SJCRH30 (cell line): ENCODE measurements at regions not wholly inside any gene's neighbourhood (a gene's known extent, or its start where the extent isn't known, plus 50 kb on each side); places are given as distances from the start of the nearest gene placed in this dataset.

Experiments
- DNase-seq, 2 experiments: peaks; one replicate each; pipeline ENCODE4 v3.0.0-alpha.2; 2015 to 2020
- H3K27ac ChIP-seq: fragments of 250-450 bp; sonication (Bioruptor Pico); 2 replicates; pipeline ENCODE4 v1.5.1; 2020; ENCODE audit warnings: mild to moderate bottlenecking, moderate library complexity
- H3K27me3 ChIP-seq: fragments of 250-450 bp; sonication (Bioruptor Pico); 2 replicates; pipeline ENCODE4 v1.5.1; 2020; ENCODE audit warnings: mild to moderate bottlenecking, moderate library complexity
- H3K36me3 ChIP-seq: fragments of 250-450 bp; sonication (Bioruptor Pico); 2 replicates; pipeline ENCODE4 v1.5.1; 2020; ENCODE audit warnings: mild to moderate bottlenecking, moderate library complexity
- H3K4me1 ChIP-seq: fragments of 250-450 bp; sonication (Bioruptor Pico); 2 replicates; pipeline ENCODE4 v1.5.1; 2020; ENCODE audit warnings: mild to moderate bottlenecking, moderate library complexity
- H3K4me3 ChIP-seq: fragments of 250-450 bp; sonication (Bioruptor Pico); 2 replicates; pipeline ENCODE4 v1.5.1; 2020; ENCODE audit warnings: mild to moderate bottlenecking, moderate library complexity
- H3K9me3 ChIP-seq: fragments of 250-450 bp; sonication (Bioruptor Pico); replicated peaks from 2 replicates; pipeline ENCODE4 v1.5.1; 2020; ENCODE audit warnings: mild to moderate bottlenecking, moderate library complexity

DNA sequence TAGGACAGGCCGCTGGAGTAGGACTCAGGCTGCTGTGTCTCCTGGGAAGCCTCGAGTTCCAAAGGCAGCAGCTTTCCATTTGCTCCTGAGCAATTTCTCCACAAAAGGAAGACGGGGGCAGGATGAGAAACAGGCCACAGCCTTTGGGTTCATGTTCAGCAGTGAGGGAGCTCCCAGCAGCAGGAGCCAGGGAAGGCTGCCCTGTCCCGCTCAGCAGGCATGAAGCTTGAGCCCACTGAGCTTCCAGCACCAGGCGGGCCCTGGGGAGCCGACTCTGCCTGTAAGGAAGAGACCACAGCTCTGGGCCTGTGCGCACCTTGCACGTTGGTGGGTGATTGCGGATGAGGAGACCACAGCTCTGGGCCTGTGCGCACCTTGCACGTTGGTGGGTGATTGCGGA lies 527.2 kb downstream of the TCERG1L start:
- no peaks in the 10 kb centered on the region for H3K4me1 ChIP-seq
- no peaks in the 10 kb centered on the region for H3K36me3 ChIP-seq
- no peak for DNase-seq
- no peaks in the 10 kb centered on the region for H3K27me3 ChIP-seq
- no peak overlapping the region for H3K4me3 ChIP-seq
- no peaks in the 10 kb centered on the region for H3K9me3 ChIP-seq
- H3K27ac ChIP-seq: no peak overlapping the region

DNA sequence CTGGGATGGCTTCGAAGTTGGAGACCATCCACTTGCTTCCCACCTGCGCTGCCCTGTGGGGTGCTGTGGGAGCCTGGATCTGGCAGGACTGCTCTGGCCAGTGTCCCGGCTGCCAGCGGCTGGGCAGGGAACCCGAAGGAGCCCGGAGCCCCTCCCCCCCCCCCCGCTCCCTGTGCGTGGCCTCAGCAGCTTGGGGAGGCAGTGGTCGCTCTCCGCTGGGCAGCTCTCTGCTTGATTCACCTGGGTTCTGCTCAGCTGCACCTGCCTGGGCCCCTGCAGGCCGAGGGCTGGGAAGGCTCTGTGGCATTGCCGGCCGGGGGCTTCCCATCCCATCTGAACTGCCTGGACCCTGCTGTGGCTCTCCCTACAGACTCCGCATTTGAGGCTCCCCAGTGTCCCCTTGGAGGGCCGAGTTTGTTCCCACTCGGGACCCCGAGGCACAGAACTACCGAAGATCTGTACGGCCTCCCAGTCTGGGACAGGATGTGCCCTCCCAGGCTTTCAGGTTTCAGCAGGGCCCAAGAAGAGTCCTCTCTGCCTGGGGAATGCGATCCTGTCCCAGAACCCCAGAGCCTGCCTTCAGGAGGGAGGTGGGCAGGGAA lies 525.1 kb downstream of the TCERG1L start:
- H3K9me3 ChIP-seq: no peaks in the 10 kb centered on the region
- no peaks in the 10 kb centered on the region for H3K4me1 ChIP-seq
- H3K27me3 ChIP-seq: no peaks in the 10 kb centered on the region
- H3K4me3 ChIP-seq: no peak overlapping the region
- no peak overlapping the region for H3K27ac ChIP-seq
- no peak for DNase-seq
- no peaks in the 10 kb centered on the region for H3K36me3 ChIP-seq

DNA sequence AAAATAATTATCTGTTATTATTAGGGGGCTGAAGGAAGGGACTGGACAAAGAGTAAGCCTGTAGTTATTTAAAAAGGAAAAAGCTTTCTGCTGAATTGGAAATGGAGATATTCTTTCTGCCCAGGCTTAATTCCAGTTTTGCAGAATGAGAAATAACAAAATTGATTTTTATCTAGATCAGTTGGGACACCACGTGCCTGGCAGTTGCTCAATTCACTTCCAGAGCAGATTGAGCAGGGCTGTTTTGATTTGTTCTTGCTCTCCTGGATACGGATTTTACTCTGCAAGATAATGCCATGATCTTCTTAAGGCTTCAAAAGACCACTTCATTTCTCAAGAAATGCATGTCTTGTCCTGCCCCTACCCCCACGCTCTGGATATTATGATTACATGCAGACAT lies 524.3 kb downstream of the TCERG1L start:
- DNase-seq: no peak
- Histone ChIP-seq H3K36me3 (no peaks in the 10 kb centered on the region), H3K9me3 (no peaks in the 10 kb centered on the region), H3K4me1 (no peaks in the 10 kb centered on the region), H3K27ac (no peak overlapping the region), H3K27me3 (no peaks in the 10 kb centered on the region), H3K4me3 (no peak overlapping the region)

DNA sequence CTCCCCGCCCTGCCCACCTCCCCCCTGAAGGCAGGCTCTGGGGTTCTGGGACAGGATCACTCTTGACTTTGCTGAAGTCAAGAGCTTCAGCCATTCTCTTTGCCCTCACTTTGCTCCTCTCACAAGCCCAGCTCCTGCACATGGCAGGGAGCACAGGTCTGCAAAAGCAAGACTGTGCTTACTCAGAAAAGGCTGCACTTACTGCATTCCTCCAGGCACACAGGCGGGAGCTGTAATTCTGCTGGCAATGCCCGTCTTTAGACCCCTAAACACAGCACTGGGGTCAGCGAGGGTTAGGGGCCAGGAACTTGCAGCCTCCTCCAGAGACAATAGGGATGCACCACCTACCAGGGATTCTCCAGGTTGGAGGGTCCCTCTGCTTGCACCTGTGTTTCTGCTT lies 523.7 kb downstream of the TCERG1L start:
- Histone ChIP-seq H3K27ac (no peak overlapping the region), H3K4me3 (no peak overlapping the region), H3K27me3 (no peaks in the 10 kb centered on the region), H3K36me3 (no peaks in the 10 kb centered on the region), H3K4me1 (no peaks in the 10 kb centered on the region), H3K9me3 (no peaks in the 10 kb centered on the region)
- DNase-seq: no peak

DNA sequence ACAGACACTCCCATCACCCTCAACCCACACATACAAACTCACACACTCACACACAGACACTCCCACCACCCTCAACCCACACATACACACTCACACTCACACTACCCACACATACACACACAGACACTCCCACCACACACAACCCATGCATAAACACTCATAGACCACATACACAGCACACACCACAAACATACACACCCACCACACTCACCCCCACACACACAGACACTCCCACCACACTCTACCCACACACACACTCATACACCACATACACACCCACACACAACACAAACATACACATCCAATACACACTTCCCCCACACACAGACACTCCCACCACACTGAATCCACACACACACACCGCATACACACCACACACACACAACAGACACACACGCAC lies 521.2 kb downstream of the TCERG1L start:
- Histone ChIP-seq H3K4me1 (no peaks in the 10 kb centered on the region), H3K27ac (no peak overlapping the region), H3K4me3 (no peak overlapping the region), H3K36me3 (no peaks in the 10 kb centered on the region), H3K27me3 (no peaks in the 10 kb centered on the region), H3K9me3 (no peaks in the 10 kb centered on the region)
- no peak for DNase-seq

DNA sequence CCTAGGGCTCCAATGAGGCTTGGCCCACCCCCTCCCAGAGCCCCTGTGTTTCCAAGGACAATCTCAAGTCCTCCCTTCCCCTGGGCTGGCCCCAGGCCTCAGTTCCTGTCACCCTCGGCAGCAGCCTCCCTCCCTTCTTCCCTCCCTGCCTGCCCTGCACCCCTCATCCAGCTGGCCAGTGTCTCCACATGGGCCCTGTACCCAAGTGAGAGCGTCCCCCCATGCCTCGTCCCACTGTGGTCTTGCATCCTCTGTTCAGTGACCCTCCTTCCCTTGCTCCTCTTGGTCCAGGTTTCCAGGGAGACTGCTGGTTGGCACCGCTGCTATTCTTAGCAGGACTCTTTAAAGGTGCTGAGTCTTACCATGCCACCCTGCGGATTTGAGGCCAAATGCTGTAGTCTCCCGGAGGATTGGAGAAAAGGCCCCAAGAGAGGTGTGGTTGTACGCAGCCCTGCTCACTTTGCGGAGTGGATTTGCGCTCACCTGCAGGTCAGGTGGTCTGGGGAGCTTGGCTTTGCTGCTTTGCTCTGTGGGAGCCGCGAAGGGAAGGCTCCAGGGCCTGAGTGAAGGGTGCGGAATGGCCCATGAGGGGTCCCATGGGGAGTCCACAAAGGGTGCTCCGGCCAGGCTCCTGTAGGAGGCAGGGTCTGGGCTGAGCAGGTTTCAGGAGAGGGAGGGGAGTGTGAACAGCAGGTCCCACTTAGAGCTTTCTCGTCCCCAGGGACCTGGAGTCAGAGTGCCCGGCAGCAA lies 519.2 kb downstream of the TCERG1L start:
- DNase-seq: no peak
- Histone ChIP-seq H3K4me1 (no peaks in the 10 kb centered on the region), H3K27ac (no peak overlapping the region), H3K4me3 (no peak overlapping the region), H3K27me3 (no peaks in the 10 kb centered on the region), H3K36me3 (no peaks in the 10 kb centered on the region), H3K9me3 (no peaks in the 10 kb centered on the region)

DNA sequence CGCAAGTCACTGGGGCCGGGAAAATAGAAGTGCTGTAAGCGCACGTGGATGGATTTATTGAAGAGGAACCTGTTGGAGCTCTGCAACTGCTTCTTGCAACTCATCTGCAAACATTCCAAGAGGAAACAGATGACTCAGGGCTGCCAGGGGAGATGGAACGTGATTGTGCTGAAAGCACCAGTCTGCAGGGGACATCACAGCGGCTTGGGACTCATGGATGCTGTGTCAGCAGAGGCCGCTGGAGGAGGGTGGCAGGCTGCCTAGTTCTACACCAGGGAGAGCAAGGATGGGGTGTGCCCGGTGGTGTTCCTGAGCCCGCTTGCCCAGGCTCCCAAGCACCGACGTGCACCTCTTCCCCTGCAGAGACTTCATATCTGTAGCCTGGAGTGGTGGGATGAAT lies 515.7 kb downstream of the TCERG1L start:
- Histone ChIP-seq H3K4me3 (no peak overlapping the region), H3K4me1 (no peaks in the 10 kb centered on the region), H3K27ac (no peak overlapping the region), H3K27me3 (no peaks in the 10 kb centered on the region), H3K36me3 (no peaks in the 10 kb centered on the region), H3K9me3 (no peaks in the 10 kb centered on the region)
- no peak for DNase-seq

DNA sequence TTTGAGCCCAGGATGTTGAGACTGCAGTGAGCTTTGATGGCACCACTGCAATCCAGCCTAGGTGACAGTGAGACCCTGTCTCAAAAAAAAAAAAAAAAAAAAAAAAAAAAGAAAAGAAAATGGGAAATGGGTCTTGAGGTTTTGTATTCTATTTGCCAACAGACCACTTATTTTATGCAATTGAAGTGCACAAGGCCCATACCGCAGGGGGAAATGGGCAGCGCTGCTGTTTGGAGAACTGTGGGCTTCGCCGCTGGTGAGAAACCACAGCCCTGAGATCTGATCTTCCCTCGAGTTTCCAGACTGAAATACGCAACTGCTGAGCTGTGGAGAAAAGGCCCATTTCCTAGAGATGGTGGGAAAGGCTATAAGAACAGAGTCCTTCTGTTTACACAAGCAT lies 512.0 kb downstream of the TCERG1L start:
- H3K9me3 ChIP-seq: no peaks in the 10 kb centered on the region
- no peak overlapping the region for H3K27ac ChIP-seq
- no peaks in the 10 kb centered on the region for H3K4me1 ChIP-seq
- DNase-seq: no peak
- H3K27me3 ChIP-seq: no peaks in the 10 kb centered on the region
- no peaks in the 10 kb centered on the region for H3K36me3 ChIP-seq
- no peak overlapping the region for H3K4me3 ChIP-seq

DNA sequence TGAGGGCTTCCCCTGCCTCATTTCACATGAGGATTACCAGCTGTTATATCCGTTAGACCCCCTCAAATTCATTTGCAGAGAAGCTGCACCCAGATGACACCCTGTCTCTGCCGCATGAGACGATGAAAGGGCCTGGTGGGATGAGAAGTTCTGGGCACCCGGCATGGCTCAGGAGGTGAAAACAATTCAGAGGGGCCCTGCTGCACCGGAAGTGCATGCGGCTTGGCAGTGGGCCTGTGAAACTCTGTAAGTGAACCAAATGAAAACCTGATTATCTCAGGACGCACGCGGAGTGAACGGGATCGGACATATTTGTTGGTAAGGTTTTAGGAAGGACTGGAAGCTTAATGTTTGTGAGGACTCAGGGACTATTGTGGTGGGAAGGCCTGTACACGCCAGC lies 511.2 kb downstream of the TCERG1L start:
- no peaks in the 10 kb centered on the region for H3K27me3 ChIP-seq
- no peaks in the 10 kb centered on the region for H3K4me1 ChIP-seq
- no peak overlapping the region for H3K27ac ChIP-seq
- no peak overlapping the region for H3K4me3 ChIP-seq
- DNase-seq: no peak
- no peaks in the 10 kb centered on the region for H3K9me3 ChIP-seq
- H3K36me3 ChIP-seq: no peaks in the 10 kb centered on the region

DNA sequence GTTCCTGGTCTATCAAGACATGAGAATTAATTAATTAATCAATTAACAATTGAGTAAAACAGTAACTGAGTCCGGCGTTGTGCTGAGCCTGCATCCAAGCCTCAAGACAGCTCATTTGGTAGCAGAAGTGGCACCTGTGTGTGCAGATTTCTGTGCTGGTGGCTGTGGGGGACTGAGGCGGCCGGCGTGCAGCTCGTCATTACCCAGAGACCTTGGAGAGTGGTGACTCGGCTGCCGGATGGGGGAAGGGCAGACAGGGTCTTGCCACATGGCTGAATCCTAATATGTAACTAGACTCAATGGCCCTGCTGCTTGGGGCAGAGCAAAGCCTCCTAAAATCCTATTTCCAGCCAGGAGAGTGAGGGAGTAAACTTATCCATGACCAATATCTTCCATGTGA lies 510.2 kb downstream of the TCERG1L start:
- Histone ChIP-seq H3K4me3 (no peak overlapping the region), H3K27ac (no peak overlapping the region), H3K36me3 (no peaks in the 10 kb centered on the region), H3K4me1 (no peaks in the 10 kb centered on the region), H3K27me3 (no peaks in the 10 kb centered on the region), H3K9me3 (no peaks in the 10 kb centered on the region)
- DNase-seq: no peak

DNA sequence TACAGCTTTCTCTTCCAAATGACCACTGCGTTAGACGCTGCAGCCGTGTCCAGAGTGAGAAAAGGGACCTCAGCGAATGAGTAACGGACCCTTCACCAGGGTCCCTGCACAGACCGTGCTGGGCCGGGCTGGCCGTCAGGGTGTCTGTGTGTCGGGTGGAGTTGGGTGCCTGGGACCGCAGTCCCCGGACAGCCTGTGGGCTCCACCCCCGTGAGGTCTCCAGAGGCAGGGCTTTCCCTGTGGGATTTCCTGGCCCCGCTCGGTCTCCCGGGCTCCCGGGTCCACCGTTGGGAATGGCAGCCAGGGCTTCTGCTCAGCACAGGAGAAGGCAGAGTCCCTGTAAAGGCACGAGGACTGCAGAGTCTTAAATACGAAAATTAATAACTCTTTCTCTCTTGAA lies 509.7 kb downstream of the TCERG1L start:
- H3K4me3 ChIP-seq: no peak overlapping the region
- no peaks in the 10 kb centered on the region for H3K4me1 ChIP-seq
- H3K9me3 ChIP-seq: no peaks in the 10 kb centered on the region
- H3K36me3 ChIP-seq: no peaks in the 10 kb centered on the region
- no peak for DNase-seq
- no peak overlapping the region for H3K27ac ChIP-seq
- no peaks in the 10 kb centered on the region for H3K27me3 ChIP-seq

DNA sequence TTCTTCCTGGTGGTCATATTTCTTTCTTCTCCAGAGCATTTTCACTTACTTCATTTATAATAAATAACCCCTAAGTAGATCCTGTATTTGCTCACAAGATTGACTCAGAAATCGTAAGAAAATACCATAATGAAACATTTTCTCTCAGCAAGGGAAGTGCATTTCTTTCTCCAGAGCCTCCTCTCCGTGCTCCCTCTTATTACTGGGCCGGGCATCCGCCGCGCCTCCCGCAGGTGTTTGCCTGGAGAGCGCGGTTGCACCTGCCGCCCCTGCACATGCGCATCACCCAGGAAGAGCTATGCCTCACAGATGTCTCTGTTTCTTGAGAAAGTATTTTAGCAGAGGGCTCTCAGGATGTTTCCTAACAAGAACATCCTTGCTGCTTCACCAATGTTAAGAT lies 509.2 kb downstream of the TCERG1L start:
- Histone ChIP-seq H3K4me1 (no peaks in the 10 kb centered on the region), H3K27me3 (no peaks in the 10 kb centered on the region), H3K36me3 (no peaks in the 10 kb centered on the region), H3K9me3 (no peaks in the 10 kb centered on the region), H3K4me3 (no peak overlapping the region), H3K27ac (no peak overlapping the region)
- DNase-seq: no peak

DNA sequence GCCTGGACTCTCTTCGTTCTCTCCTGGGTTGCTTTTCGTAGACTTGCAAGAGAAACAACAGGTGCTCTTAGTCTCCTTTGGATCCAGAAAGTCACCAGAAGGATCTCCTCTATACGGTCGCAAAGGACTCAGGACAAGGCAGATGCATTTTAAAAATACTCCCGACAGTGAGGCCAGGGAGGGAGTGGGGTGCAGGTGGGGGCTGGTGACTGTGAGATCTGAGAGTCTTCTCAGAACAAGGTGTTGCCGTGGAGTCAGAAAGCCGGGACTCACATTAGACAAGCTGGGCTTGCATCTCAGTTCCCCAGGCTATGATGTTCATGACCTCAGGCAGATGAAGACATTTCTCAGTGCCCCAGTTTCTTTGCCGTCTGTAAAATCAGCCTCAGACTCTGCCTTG lies 507.2 kb downstream of the TCERG1L start:
- no peaks in the 10 kb centered on the region for H3K27me3 ChIP-seq
- no peaks in the 10 kb centered on the region for H3K4me1 ChIP-seq
- H3K36me3 ChIP-seq: no peaks in the 10 kb centered on the region
- no peaks in the 10 kb centered on the region for H3K9me3 ChIP-seq
- DNase-seq: no peak
- no peak overlapping the region for H3K27ac ChIP-seq
- no peak overlapping the region for H3K4me3 ChIP-seq

DNA sequence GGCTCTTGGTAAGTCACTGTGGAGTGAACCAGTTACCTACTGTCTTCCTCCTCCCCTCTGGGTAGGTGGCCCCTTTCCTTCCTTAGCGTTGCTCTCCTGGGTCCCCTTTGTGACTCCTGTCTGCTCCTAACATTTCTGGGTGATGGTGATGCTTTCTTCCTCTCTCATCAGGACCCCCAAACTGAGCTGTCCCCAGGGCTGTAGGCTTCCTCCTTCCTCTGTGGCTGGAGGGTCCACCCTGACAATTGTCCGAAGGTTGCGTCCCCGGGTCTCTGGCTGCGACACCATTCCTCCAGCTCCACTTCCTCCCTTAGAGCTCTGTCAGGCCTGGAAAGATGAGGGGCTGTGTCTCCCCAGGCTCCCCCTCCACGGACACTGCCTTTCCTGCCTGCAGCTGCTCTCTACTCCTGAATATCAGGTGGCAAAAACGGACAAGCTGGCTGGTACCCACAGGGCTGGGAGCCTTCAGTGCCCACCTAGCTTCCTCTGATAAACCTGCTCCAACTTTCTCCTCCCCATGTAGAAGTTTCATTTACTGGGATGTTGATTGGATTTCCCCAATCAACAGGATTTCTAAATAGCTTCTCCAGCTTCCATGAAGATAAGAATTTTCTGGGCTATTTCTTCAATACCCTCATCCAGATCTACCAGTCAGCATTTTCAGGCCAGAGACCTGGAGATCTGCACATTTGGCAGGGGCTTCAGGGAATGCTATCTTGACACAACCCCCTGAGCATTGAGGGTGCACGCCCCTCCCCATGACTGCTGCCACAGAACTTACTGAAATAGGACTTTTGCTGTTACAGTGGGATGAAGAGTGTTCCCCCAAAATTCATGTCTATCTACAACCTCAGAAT lies 506.5 kb downstream of the TCERG1L start:
- Histone ChIP-seq H3K4me1 (no peaks in the 10 kb centered on the region), H3K27me3 (no peaks in the 10 kb centered on the region), H3K4me3 (no peak overlapping the region), H3K9me3 (no peaks in the 10 kb centered on the region), H3K27ac (no peak overlapping the region), H3K36me3 (no peaks in the 10 kb centered on the region)
- DNase-seq: no peak

DNA sequence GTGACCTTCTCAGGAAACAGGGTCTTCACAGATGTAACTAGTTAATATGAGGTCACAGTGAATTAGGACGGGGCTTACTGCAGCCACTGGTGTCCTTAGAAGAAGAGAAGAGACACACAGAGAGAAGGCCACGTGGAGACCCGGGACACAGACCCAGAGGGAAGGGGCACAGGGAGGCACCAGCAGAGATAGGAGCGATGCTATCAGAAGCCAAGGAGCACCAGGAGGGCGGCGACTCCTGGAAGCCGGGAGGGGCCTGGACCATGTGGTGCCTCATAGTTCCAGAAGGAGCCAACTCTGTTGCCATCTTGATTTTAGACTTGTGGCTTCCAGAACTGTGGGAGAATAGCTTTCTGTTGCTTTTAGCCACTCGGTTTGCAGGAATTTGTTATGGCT lies 505.9 kb downstream of the TCERG1L start:
- no peaks in the 10 kb centered on the region for H3K9me3 ChIP-seq
- no peaks in the 10 kb centered on the region for H3K27me3 ChIP-seq
- H3K36me3 ChIP-seq: no peaks in the 10 kb centered on the region
- H3K27ac ChIP-seq: no peak overlapping the region
- H3K4me3 ChIP-seq: no peak overlapping the region
- H3K4me1 ChIP-seq: no peaks in the 10 kb centered on the region
- DNase-seq: no peak
